NT2/D1 (cell line): ENCODE measurements at regions not wholly inside any gene's neighbourhood (a gene's known extent, or its start where the extent isn't known, plus 50 kb on each side); places are given as distances from the start of the nearest gene placed in this dataset.

Experiments
- SUZ12 ChIP-seq: IDR thresholded peaks from 2 replicates; pipeline ENCODE4 v1.6.1; 2011; ENCODE audit not compliant: insufficient read length, insufficient read depth; ENCODE audit errors: extremely low read depth
- YY1 ChIP-seq: IDR thresholded peaks from 2 replicates; pipeline ENCODE4 v1.6.1; 2011; ENCODE audit not compliant: insufficient read length, insufficient read depth

GRCh38 chr15:62593681-62594399, 428.8 kb upstream of the C2CD4B start:
- no peak for TF ChIP-seq SUZ12
- no peak for TF ChIP-seq YY1
